ENCODE measurements at regions not wholly inside any gene's neighbourhood (a gene's known extent, or its start where the extent isn't known, plus 50 kb on each side); places are given as distances from the start of the nearest gene placed in this dataset.

- DNase-seq (ENCODE audit: low read depth): peak; percentile 66
- no peak for TF ChIP-seq CTCF (conservative IDR thresholded peaks at IDR 0.05; ENCODE audit: low read depth, low read length)
- no peak overlapping the region for H3K4me3 ChIP-seq (ENCODE audit: low read length)
Measured at GRCh38 chr2:219782737-219783348, 155.4 kb downstream of the SLC4A3 start.

- DNase-seq (ENCODE audit: low read depth): no peak
- H3K4me3 ChIP-seq (ENCODE audit: low read length): no peak overlapping the region
- no peak for TF ChIP-seq CTCF (conservative IDR thresholded peaks at IDR 0.05; ENCODE audit: low read depth, low read length)
Measured at GRCh38 chr2:219783359-219783975, 156.0 kb downstream of the SLC4A3 start.

- no peak for DNase-seq (ENCODE audit: low read depth)
- no peak overlapping the region for H3K4me3 ChIP-seq (ENCODE audit: low read length)
- TF ChIP-seq CTCF (conservative IDR thresholded peaks at IDR 0.05; ENCODE audit: low read depth, low read length): no peak
Measured at GRCh38 chr2:219784178-219784577, 156.7 kb downstream of the SLC4A3 start.

- no peak for TF ChIP-seq CTCF (conservative IDR thresholded peaks at IDR 0.05; ENCODE audit: low read depth, low read length)
Measured at GRCh38 chr2:219789476-219789875, 162.0 kb downstream of the SLC4A3 start.

GRCh38 chr2:219792446-219792845 is 165.0 kb downstream of the SLC4A3 start:
- no peak for TF ChIP-seq CTCF (conservative IDR thresholded peaks at IDR 0.05; ENCODE audit: low read depth, low read length)
- DNase-seq (ENCODE audit: low read depth): no peak
- H3K4me3 ChIP-seq (ENCODE audit: low read length): no peak overlapping the region

More at GRCh38 chr2:219789476-219789875, 162.0 kb downstream of the SLC4A3 start:
- no peak overlapping the region for H3K4me3 ChIP-seq (ENCODE audit: low read length)
- no peak for DNase-seq (ENCODE audit: low read depth)

- no peak for TF ChIP-seq CTCF (conservative IDR thresholded peaks at IDR 0.05; ENCODE audit: low read depth, low read length)
- H3K4me3 ChIP-seq (ENCODE audit: low read length): no peak overlapping the region
- DNase-seq (ENCODE audit: low read depth): no peak
Measured at GRCh38 chr2:219798430-219798829, 171.0 kb downstream of the SLC4A3 start.

GRCh38 chr2:219803294-219803693 is 175.9 kb downstream of the SLC4A3 start:
- no peak for TF ChIP-seq CTCF (conservative IDR thresholded peaks at IDR 0.05; ENCODE audit: low read depth, low read length)
- peak; percentile 89 for DNase-seq (ENCODE audit: low read depth)
- no peak overlapping the region for H3K4me3 ChIP-seq (ENCODE audit: low read length)
